ENCODE measurements at regions not wholly inside any gene's neighbourhood (a gene's known extent, or its start where the extent isn't known, plus 50 kb on each side); places are given as distances from the start of the nearest gene placed in this dataset.
"Not testable (repeated sequence)": the region's sequence is repeated elsewhere in the genome, so short reads cannot be mapped to it uniquely, and the experiment has no call there.

DNA sequence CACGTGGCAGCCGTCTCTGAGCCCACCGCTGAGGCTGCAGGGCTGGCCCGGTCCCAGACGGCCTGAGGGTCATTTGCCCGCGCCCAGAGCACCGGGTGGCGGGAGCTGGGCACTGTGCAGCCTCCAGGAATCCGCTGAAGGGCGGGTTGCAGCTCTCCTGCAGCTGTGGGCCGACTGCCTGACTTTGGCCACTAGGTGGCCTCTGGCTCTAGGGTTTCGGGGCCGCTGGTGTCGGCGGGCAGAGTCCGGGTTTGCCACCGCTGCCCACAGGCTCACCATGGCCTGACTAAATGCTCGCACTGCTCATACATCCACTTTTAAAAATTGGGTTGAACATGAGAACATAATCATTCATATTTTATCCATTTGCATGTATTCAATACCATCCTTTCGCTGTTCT, 87.7 kb downstream of the POTEM start:
- TF ChIP-seq, protein P1, sequence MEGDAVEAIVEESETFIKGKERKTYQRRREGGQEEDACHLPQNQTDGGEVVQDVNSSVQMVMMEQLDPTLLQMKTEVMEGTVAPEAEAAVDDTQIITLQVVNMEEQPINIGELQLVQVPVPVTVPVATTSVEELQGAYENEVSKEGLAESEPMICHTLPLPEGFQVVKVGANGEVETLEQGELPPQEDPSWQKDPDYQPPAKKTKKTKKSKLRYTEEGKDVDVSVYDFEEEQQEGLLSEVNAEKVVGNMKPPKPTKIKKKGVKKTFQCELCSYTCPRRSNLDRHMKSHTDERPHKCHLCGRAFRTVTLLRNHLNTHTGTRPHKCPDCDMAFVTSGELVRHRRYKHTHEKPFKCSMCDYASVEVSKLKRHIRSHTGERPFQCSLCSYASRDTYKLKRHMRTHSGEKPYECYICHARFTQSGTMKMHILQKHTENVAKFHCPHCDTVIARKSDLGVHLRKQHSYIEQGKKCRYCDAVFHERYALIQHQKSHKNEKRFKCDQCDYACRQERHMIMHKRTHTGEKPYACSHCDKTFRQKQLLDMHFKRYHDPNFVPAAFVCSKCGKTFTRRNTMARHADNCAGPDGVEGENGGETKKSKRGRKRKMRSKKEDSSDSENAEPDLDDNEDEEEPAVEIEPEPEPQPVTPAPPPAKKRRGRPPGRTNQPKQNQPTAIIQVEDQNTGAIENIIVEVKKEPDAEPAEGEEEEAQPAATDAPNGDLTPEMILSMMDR (IDR thresholded peaks at IDR 0.05) = not testable (repeated sequence)
- not testable (repeated sequence) for TF ChIP-seq POLR2A, POLR2AphosphoS5 (IDR thresholded peaks at IDR 0.05)

Measured in prostate gland (tissue), 2 donors.